ENCODE measurements at regions not wholly inside any gene's neighbourhood (a gene's known extent, or its start where the extent isn't known, plus 50 kb on each side); places are given as distances from the start of the nearest gene placed in this dataset.
"Not testable (repeated sequence)": the region's sequence is repeated elsewhere in the genome, so short reads cannot be mapped to it uniquely, and the experiment has no call there.

- no peak for DNase-seq (ENCODE audit: low read depth)
Measured at GRCh38 chr2:8119782-8120505, 561.9 kb upstream of the ID2 start.

- no peak for DNase-seq (ENCODE audit: low read depth)
Measured at GRCh38 chr2:8120506-8120860, 561.4 kb upstream of the ID2 start.

DNA sequence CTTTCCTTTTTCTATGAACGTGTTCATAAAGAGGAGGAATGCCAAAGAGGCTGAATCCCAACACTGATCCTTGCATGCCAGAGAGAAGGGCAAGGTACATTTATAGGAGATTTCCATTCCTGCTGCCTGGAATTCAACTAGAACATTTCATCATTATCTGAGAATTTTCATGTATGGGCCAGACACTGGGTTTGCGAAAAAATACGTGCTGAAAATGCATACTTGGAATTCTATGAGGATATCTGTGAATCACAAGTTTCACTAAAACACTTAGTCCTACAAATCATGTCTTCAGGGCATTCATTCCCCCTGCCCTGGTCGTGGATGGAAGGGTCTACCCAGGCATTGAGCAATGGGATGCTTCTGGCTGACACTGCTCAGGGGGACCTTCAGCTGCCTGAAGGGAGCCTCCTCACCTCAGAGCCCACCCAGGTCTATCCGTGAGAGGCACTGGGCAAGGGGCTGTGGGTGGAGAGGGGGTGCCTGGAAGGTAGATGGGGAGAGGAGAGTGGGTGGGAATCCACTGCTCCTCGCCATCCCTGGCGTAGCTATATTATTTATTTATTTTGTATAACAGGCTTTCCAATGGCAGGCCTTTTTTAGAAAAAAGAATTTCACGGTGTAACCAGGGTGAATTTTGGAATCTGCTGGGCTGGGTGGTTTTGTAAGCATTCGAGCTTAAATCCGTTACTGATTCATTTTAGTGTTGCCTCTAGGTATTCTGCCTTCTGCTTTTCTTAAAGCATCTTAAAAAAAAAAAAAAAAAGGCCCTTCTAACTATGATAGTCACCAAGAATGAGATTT lies 560.6 kb upstream of the ID2 start:
- no peak for DNase-seq (ENCODE audit: low read depth)

- no peak for DNase-seq (ENCODE audit: low read depth)
Measured at GRCh38 chr2:8121826-8122513, 559.9 kb upstream of the ID2 start.

DNA sequence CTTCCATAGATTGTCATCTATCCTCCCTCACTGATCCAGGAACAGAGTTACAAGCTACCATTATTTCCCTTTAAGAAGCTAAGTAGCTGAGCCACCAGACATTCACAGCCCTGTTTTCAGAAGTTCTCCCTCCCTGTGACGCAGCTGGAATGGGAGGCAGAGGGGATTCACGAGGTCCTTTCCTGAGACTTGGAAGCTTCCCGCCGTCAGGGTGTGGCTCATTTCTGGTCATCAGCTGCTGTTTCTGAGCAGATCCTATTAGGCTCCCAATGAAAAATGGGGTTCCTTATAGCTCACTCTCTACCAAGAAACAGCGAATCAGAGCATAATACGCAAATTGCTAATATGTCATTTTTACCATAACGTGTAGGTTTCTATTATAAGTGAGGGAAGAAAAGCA lies 559.3 kb upstream of the ID2 start:
- no peak for DNase-seq (ENCODE audit: low read depth)

GRCh38 chr2:8123464-8123863 lies 558.4 kb upstream of the ID2 start:
- DNase-seq (ENCODE audit: low read depth): no peak

DNA sequence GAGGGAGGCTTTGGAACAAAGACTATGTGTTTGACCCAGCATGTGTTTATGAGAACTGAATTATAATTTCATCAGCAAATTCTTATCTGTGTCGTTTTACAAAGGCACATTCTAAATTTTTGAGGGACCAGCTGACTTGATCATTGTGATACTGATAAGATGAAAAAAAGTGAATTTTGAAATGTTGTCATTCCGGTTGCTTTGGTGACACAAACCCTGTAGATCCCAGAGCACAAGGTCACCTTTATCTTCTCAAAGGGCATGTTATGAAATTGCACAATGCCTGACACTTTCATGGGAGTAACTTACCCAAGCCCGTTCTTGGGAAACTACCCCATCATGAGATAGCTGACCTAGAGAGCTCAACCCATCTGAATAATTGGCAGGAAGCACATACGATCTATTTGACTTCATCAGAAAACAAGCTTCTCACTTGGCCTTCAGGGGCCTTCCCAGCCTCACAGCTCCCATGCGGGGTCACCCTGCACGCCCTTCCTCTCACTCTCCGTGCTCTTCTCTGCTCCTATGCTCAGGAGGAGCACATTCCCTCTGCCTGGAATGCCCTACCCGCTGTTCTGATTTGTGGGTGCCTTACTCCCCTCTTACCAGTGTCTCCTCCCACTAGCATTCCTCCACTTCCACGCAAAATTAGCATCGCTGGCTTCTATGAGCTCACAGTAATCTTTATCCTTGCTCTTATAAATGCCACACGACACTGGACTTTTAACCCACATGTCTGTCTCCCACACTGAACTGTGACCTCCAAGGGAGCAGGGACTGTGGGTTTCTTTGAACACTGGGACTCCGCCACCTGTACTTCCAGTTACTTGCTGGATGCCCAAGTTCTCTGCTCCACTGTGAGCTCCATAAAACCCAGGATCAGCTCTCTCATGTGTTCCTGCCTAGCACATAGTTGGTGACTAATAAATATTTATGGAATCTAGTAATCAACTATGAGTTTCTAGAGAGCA lies 555.8 kb upstream of the ID2 start:
- DNase-seq (ENCODE audit: low read depth): no peak

GRCh38 chr2:8126783-8127182 lies 555.1 kb upstream of the ID2 start:
- no peak for DNase-seq (ENCODE audit: low read depth)

GRCh38 chr2:8131423-8131822 lies 550.4 kb upstream of the ID2 start:
- DNase-seq (ENCODE audit: low read depth): not testable (repeated sequence)

DNA sequence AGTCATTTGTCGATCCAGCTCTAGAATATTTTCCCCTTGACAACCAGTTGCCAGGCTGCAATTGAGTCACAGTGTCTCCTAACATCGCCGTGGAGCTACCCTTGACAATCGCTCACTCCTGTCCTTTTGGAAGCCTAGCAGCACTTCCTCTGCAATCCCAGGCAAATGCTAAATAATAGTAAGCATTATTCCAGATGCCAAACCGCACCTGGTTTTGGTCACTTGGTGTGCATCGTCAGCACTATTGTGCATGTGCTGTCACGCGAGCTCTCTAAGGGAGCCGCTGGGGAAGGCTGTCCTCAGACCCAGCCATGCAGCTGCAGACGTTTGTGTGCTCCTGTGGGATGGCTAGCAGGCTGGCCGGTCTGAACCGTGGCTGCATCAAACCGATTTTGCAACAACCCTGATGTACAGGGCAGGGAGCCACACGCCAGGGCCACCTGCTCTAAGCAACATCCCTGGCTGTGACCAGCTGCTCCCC lies 549.5 kb upstream of the ID2 start:
- DNase-seq (ENCODE audit: low read depth): no peak

- no peak for DNase-seq (ENCODE audit: low read depth)
Measured at GRCh38 chr2:8132879-8133278, 549.0 kb upstream of the ID2 start.

DNA sequence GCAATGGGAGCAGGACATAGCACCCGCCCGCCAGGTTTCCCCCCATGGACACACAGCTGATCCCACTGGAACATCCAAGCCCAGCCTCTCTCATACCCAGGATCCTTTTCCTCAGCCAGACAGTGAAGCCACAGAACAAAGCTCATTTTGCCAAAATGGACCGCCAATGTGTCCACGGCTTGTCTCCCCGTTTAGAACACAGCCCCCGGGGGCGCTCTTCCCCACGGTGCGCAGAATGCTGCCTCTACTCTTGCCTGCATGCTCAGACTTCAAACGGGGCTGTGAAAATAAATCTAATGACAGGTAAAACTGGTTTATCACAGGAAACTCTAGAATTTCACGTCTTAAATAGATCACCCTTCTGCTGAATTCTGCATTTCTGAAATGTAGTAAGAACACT lies 548.5 kb upstream of the ID2 start:
- no peak for DNase-seq (ENCODE audit: low read depth)

DNA sequence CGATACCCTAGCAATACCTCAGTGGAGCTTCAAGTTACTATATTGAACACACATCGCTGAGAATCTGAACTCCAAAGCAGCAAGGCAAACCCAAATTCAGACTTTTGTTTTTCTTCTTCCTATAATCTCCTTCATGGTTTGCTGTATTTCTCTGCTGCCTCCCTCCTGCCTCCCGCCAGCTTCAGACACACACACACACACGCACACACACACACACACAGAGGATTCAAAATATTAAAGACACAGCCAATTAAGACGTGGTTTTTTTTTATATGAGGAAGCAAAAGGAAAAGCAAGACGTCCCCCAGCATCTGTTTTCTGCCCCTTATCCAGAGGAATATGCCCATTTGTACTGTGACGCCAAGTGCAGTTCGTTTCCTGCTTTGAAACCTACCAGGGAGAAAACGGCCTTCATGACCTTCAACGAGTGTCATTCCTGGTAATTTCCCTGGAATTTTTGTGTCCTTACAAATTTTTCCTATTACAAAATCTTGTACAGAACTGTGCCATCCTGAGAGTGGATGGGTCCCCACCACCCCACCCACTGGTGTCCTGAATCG lies 547.9 kb upstream of the ID2 start:
- no peak for DNase-seq (ENCODE audit: low read depth)

DNA sequence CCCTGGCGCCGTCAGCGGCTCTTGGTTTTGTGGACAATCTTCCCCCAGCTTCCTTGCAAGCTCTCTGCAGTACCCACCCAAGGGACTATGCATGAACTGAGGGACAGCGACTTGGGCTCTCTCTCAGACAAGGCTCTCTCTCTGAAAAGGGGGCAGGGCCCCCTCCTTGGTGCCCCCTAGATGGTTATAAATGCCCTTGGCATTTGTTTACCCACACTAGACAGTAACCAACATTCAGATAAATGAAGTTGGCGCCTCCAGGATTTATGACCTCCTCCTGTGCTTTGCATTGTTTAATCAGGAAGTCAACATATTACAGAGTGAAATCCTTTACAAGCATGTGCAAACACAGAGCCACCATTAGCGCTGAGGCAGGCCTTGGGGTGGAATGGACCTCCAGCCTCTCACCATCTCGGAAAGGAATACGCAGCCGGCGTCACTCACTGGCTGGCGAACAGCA lies 547.4 kb upstream of the ID2 start:
- DNase-seq (ENCODE audit: low read depth): no peak

DNA sequence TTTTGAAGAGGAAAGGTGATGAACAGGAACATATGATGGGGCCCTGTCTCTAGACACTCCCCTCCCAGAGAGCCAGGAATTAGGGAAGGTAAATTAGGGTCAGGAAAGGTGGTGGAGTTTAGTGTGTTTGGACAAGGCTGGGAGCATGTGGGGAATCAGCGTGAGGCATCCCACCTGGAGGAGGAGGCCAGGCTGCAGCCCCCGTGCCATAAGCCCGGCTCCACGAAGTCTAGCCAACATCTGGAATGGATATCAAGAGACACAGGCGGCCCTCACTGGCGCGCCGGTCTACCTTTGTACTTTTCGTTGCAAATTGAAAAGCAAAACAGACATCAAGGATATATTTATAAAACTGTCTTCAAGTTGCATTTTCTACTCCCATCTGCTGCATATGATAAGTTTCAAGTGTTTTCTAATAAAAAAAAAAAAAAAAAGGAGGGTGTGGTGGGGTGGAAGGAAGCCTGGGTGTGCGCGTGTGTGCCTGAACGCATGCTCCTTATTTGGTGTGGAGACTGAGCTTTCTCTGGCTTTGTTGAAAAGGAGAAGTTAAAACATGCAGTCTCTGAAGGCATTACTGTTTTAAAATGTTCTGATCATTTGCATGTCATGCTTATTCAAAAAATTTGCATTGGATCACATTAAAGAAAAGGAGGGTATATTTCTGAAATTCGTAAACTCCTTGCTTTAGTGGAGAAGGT lies 546.7 kb upstream of the ID2 start:
- DNase-seq (ENCODE audit: low read depth): no peak

DNA sequence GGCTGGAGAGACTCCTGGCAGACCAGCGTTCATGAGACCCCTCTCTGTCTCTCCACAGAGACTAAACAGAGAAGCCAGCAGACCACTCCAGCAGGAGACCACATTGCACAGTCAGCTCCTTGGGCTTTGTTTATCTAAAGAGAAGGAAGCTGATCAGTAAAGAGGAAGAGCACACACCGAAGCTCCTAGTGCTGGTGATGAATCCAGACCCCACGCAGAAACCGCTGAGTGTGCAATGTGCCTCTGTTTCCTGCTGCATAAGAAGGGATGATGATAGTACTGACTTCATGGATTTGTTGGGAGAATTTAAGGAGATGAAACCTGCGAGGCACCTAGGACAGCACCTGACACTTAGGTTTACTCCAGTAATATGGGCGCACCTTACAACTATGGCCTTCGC lies 544.1 kb upstream of the ID2 start:
- DNase-seq (ENCODE audit: low read depth): no peak

DNA sequence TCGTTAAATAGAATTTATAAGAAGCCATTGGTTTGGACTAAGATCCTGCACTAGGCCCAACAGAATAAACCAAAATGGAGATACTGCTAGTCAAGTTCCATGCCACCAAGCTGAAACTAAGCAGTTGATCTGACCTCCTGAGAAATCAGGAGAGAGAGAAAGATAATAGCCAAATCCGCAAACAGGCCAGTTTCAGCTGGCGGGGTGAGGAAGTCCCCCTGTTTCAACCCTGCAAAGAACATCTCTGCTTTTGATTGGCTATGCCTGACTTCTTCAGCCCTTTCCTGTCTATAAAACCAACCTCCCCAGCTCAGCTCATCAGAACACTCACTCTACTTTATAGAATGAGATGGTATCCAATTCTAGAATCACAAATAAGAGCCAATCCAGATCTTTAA lies 543.3 kb upstream of the ID2 start:
- DNase-seq (ENCODE audit: low read depth): no peak

DNA sequence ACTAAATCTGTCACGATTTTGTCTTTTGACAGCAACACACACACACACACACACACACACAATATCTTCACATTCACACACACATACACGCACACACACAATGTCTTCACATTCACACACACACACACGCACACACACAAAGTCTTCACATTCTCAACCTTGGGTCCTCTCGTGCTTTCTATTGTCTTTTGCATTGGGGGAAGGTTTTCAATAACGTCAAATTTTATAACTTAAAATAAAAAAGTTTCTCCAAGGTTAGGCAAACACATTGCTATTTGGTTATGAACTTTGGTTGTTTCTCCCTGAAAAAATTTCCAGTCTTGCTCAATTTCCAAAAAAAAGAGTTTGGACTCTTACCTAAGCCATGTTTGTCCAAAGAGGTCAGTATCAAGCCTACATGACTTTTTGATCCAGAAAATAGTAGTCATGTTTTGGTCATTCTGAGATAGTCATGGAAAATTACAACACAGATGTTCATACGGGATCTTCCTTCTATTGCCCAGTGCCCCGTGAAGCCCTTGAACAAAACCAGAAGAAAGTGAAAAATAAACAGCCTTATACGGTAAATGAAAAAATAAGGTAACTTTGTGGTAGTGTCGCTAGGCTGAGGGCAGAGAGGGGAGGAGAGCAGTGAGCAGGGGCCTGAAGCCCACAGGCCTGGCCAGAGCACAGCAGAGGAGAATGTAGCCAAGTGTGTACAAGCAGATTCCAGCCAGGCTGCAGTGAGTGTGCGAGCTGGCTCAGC lies 542.8 kb upstream of the ID2 start:
- DNase-seq (ENCODE audit: low read depth): no peak

GRCh38 chr2:8139668-8140200 lies 542.1 kb upstream of the ID2 start:
- no peak for DNase-seq (ENCODE audit: low read depth)

Data from ELR (cell line).